Right lobe of liver (tissue), 4 donors: ENCODE measurements at regions not wholly inside any gene's neighbourhood (a gene's known extent, or its start where the extent isn't known, plus 50 kb on each side); places are given as distances from the start of the nearest gene placed in this dataset.

Experiments used
- POLR2A ChIP-seq: fragments of 450-650 bp; IDR thresholded peaks from one replicate; pipeline ENCODE4 v1.6.1; 2017; ENCODE audit warnings: antibody characterized with exemption, mild to moderate bottlenecking
- TF ChIP-seq, protein P1 (sequence below), 4 donors: fragments of 200-600 bp in 3 of 4; fragments of 450-650 bp in 1 of 4; IDR thresholded peaks; one replicate each; pipeline versions ENCODE4 v1.5.1 to v1.8.0; 2016 to 2022; ENCODE audit warnings: antibody characterized with exemption in 4 of 4, mild to moderate bottlenecking in 2 of 4
- donor health status: DM: no; HTN: no; CAD: no.
- donor health status: DM: no; HTN: no; CAD: no.
- donor health status: DM: no; HTN: yes; CAD: no.

DNA sequence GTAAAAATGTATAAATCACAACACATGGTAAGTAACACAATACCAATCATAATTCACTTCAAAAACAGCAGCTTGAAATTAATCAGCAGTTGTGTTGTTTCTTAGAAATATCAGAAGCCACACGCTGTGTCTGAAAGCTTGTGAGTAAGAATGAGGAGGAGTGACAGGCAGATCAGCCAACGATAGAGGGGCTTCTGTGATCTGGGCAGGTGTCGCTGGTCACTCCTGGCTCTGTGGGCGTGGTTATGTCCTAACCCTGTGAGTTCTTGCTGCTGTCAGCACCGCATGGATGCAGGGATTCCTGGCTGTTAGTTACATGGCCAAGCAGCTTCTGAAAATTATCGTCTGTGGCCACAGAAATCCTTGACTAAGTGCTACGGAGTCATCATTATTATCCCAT, 123.4 kb downstream of the SLC25A47 start:
- no peak for TF ChIP-seq POLR2A
- TF ChIP-seq, protein P1, sequence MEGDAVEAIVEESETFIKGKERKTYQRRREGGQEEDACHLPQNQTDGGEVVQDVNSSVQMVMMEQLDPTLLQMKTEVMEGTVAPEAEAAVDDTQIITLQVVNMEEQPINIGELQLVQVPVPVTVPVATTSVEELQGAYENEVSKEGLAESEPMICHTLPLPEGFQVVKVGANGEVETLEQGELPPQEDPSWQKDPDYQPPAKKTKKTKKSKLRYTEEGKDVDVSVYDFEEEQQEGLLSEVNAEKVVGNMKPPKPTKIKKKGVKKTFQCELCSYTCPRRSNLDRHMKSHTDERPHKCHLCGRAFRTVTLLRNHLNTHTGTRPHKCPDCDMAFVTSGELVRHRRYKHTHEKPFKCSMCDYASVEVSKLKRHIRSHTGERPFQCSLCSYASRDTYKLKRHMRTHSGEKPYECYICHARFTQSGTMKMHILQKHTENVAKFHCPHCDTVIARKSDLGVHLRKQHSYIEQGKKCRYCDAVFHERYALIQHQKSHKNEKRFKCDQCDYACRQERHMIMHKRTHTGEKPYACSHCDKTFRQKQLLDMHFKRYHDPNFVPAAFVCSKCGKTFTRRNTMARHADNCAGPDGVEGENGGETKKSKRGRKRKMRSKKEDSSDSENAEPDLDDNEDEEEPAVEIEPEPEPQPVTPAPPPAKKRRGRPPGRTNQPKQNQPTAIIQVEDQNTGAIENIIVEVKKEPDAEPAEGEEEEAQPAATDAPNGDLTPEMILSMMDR (IDR thresholded peaks at IDR 0.05), result no peak
